Keratinocyte (primary cell): ENCODE measurements at regions not wholly inside any gene's neighbourhood (a gene's known extent, or its start where the extent isn't known, plus 50 kb on each side); places are given as distances from the start of the nearest gene placed in this dataset.

Experiments used
- EZH2 ChIP-seq: IDR thresholded peaks from one replicate; pipeline ENCODE4 v1.6.1; 2012; ENCODE audit warnings: inconsistent platforms, mild to moderate bottlenecking, low read length, moderate library complexity
- TF ChIP-seq, protein P1 (sequence below), 3 experiments: IDR thresholded peaks in 1 of 3; conservative IDR thresholded peaks in 1 of 3; optimal IDR thresholded peaks in 1 of 3; 2 replicates in 2 of 3; 3 replicates in 1 of 3; pipeline versions ENCODE3 to v1.5.1; 2011; ENCODE audit warnings: low read length in 3 of 3, mild to moderate bottlenecking in 3 of 3, moderate library complexity in 2 of 3, control low read depth in 1 of 3, inconsistent platforms in 1 of 3; ENCODE audit not compliant: insufficient read depth in 2 of 3; ENCODE audit errors: extremely low read depth in 1 of 3

DNA sequence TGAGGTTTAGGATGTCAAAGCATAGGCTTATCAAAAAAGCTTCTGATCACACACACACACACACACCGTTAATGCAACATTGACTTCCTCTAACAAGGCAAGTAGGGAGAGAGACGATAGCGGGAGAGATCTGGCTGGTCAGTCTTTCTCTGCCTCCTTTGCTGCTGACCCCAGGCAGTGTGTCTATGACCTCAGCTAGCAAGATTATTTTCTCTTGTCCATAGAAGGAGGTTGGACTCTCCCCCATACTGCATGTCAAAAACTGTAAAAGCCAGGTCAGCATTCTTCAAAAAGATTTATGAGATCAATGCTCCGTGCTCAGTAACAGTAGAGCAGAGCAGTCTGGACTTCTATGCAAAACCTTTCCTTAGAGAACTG, 63.5 kb upstream of the PGM2 start:
- no peak for TF ChIP-seq EZH2
- TF ChIP-seq, protein P1, sequence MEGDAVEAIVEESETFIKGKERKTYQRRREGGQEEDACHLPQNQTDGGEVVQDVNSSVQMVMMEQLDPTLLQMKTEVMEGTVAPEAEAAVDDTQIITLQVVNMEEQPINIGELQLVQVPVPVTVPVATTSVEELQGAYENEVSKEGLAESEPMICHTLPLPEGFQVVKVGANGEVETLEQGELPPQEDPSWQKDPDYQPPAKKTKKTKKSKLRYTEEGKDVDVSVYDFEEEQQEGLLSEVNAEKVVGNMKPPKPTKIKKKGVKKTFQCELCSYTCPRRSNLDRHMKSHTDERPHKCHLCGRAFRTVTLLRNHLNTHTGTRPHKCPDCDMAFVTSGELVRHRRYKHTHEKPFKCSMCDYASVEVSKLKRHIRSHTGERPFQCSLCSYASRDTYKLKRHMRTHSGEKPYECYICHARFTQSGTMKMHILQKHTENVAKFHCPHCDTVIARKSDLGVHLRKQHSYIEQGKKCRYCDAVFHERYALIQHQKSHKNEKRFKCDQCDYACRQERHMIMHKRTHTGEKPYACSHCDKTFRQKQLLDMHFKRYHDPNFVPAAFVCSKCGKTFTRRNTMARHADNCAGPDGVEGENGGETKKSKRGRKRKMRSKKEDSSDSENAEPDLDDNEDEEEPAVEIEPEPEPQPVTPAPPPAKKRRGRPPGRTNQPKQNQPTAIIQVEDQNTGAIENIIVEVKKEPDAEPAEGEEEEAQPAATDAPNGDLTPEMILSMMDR (optimal IDR thresholded peaks at IDR 0.05 in 1 of 3, IDR thresholded peaks at IDR 0.05 in 1 of 3, conservative IDR thresholded peaks at IDR 0.05 in 1 of 3; ENCODE audit: extremely low read depth in 1 of 3, insufficient read depth in 2 of 3, low read length in 3 of 3), result no peak
